HG03139 (cell line): ENCODE measurements at regions not wholly inside any gene's neighbourhood (a gene's known extent, or its start where the extent isn't known, plus 50 kb on each side); places are given as distances from the start of the nearest gene placed in this dataset.
"Not testable (repeated sequence)": the region's sequence is repeated elsewhere in the genome, so short reads cannot be mapped to it uniquely, and the experiment has no call there.

ENCODE experiments used
- ATAC-seq: cut with Tn5 transposase; IDR thresholded peaks from one replicate; pipeline ENCODE4 v1.9.1; 2021; ENCODE audit not compliant: unreplicated experiment

DNA sequence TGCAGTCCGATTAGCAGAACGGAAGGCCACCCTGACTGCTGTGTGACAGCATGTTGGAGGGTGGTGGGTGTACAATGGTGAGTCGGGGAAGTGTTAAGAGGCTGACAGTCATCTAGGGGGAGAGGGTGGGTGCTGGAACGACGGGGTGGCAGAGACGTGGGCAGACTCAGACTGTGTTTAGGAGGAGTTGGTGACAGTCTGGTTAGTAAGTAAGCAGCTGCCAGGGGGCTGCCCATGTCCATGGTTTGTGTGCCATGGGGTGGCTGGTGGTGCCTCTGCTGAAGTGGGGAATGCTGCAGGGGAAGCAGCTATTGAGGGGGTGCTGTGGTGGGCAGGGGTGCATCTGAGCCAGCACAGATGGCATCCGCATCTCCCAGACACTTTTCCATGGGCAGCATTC is 51.3 kb upstream of the BOD1 start:
- no peak for ATAC-seq

GRCh38 chr5:173668245-173668800 is 51.9 kb upstream of the BOD1 start:
- ATAC-seq, result no peak

GRCh38 chr5:173668910-173669309 is 52.5 kb upstream of the BOD1 start:
- no peak for ATAC-seq

GRCh38 chr5:173669483-173669882 is 53.0 kb upstream of the BOD1 start:
- ATAC-seq, result no peak

DNA sequence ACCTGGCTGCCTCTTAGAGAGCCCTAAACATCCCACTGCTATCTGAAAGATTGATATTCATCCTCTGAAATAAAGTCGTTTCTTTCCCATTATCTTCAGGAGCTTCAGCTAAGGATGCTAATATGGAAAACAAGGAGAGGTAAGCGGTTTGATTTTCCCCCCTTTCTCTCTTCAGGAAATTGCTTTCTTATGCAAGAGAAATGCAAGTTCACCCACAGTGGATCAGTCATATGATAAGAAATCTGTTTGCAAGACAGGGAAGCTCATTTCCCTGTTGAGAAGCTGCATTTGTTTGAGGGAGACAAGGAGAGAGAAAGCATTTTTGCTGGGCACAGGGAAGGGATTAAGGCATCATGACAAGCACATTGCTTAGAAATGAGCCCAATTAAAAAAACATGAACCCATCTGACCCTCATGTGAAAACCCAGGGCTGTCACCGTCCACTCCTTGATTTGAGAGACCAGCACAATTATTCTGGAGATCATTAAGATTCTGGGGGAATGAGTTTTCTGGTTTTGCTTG is 53.7 kb upstream of the BOD1 start:
- ATAC-seq, result no peak

- ATAC-seq, result no peak
Measured at GRCh38 chr5:173670791-173671120, 54.3 kb upstream of the BOD1 start.

GRCh38 chr5:173671121-173671949 is 54.9 kb upstream of the BOD1 start:
- no peak for ATAC-seq

- ATAC-seq, result no peak
Measured at GRCh38 chr5:173672166-173672565, 55.7 kb upstream of the BOD1 start.

- ATAC-seq, result no peak
Measured at GRCh38 chr5:173672891-173673290, 56.4 kb upstream of the BOD1 start.

DNA sequence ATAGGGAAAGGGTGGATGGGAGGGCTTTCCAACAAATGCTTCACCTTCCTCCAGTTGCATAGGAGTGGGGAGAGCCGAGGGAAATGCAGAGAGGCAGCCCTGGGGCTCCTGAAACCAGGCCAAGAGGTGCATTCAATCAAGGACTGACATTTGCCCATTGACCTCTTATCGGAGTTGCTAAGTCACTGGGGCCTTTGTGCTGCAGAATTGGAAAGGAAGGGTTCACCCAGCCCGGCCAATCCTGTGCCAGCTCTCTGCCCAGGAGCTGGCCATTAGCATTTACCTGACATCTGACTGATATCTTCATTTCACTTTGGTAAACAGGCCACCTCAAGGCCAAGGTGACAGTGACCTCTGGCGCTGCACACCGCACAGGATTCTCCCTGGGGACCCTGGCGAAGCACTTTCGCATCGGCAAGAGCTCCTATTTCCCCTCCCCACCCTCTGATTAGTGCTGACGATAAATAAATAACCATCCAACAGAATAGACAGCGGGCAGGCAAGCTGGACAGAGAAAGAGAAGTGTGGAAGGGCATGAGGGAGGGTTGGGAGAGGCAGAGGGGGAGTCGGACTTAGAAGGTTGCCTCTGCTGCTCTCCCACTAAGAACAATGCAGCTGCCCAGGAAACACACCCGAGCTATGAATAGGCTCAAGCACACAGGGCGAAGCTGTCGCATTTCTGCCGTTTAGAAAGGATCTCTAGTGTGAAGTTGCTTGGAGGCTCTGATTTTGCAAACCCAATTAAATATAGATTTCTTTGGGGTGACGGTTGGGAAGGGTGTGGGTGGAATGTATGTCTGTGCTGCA is 57.0 kb upstream of the BOD1 start:
- ATAC-seq, result no peak

- no peak for ATAC-seq
Measured at GRCh38 chr5:173675287-173675996, 59.0 kb upstream of the BOD1 start.

GRCh38 chr5:173676375-173676774 is 59.9 kb upstream of the BOD1 start:
- no peak for ATAC-seq

DNA sequence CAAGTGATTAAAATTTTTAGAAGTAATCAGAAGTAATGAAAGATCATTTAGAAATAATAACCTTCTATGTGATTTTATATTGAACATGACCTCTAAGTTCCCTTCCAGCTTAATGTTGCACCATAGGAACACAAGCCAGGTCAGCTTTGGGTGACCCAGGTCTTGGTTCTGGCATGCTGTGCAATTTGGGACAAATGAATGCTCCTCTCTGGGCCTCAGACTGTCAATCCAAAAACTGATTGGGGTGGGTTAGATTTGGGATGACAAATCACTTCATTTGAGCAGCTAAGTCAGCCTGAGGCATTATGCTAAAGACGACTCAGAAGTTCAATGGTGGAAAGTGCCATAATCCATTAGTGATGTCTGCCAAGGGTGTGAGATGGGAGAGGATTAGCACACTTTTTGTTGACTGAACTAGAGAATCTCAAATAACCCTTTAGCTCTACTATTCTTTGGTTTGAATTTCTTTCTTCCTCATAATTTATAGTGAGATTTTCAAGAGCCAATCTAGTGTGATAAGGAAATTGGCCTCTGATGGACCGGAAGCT is 60.7 kb upstream of the BOD1 start:
- ATAC-seq, result no peak

DNA sequence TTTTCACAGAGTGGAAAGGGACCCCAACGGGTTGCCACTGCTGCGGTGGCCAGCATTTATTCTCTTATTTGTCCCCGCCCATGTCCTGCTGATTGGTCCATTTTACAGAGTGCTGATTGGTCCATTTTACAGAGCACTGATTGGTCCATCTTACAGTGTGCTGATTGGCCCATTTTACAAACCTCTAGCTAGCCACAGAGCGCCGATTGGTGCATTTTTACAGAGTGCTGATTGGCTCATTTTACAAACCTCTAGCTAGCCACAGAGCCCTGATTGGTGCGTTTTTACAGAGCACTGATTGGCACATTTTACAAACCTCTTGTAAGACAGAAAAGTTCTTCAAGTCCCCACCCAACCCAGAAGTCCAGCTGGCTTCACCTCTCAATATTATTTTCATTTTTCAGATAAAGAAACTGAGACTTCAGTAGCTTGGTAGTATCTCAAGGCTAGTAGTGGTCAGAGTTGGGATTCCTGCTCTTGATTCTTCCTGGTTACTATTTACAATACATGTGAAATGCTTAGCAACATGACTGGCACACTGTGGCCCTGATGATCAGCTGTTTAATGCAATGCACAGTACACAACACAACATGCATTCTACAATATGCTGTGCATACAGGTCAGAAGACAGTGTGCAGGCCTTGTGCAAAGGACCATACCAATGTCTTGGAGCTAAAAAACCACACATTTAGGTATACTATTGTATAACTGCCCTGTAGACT is 63.6 kb upstream of the BOD1 start:
- no peak for ATAC-seq

GRCh38 chr5:173680660-173681242 is 64.3 kb upstream of the BOD1 start:
- ATAC-seq, result no peak

DNA sequence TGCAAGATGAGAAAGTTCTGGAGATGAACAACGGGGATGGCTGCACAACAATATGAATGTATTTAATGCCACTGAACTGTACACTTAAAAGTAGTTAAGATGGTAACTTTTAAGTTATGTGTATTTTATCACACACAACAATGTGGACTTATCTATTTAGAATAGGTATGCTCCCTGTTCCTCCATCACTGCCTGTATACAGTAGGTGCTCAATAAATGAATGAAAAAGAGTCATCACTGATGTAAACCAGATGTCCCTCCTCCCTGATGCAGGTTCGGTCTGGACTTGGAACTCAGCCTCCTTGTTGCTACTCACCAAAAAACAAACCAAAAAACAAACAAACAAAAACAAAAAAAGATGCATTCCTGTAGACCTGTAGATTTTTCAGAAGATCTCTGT is 65.9 kb upstream of the BOD1 start:
- ATAC-seq, result no peak

GRCh38 chr5:173684535-173684934 is 68.1 kb upstream of the BOD1 start:
- ATAC-seq, result not testable (repeated sequence)

DNA sequence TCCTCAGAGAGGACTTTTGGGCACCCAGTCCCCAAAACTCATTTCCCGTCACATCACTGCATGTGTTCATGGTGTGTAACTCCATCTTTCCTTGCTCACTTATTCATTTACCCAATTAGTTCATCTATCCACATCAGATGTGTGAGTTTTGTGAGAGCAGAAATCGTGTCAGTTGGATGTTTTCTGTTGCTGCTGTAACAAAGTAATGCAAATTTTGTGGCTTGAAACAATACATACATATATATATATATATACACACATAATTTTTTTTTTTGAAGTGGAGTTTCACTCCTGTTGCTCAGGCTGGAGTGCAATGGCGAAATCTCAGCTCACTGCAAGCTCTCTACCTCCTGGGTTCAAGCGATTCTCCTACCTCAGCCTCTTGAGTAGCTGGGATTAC is 70.5 kb upstream of the BOD1 start:
- ATAC-seq, result no peak

GRCh38 chr5:173688703-173689102 is 72.3 kb upstream of the BOD1 start:
- ATAC-seq, result no peak

DNA sequence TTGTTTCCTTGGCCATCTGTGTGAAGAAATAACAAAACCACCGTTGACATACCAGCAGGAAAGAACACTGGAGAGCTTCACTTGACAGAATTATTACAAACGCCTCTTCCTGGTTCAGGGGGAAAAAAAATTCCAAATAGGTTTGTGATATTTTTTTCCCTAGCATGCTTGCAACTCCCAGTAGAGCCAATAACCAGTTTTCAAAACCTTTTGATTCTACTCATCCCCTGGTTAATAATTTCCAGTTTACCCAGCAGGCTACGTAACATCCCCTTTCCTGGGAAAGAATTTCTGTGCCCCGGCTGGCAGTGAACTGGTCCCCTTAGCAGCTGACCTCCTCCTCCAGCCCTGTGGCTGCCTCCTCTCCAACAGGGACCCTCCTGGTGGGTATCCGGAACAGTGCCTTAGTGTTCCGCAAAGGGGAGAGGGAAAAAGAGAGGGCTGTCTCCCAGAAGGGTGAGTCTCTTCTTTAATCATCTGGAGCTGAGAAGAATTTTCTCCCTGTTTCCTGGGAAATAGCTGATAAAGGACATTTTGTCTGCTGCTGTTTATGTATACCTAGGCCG is 72.8 kb upstream of the BOD1 start:
- ATAC-seq, result no peak
